Kidney tubule cell (primary cell): ENCODE measurements at regions not wholly inside any gene's neighbourhood (a gene's known extent, or its start where the extent isn't known, plus 50 kb on each side); places are given as distances from the start of the nearest gene placed in this dataset.

Experiments used
- DNase-seq: peaks from one replicate; pipeline ENCODE4 v3.0.0-alpha.2; 2018; ENCODE audit warnings: low spot score

DNA sequence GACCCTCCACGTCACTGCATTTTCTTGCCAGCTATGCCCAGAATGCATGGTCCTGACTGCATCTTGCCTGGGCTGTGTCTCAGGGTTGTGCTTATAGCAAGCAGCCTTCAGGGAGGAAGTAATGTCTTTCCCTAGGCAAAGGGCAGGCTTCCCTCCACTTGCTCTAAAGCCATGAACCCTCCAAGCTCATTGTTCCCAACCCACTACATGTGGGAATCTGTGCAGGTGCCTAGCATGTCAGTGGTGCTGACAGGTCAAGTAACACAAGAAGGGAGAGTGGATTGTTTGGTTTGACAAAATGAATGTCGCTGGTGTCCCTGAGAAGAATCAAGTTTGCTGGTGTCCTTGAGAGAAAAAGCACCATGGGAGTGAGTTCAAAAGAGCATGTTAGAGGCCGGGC, 53.9 kb upstream of the UCN3 start:
- no peak for DNase-seq

GRCh38 chr10:5311617-5312016, 53.1 kb upstream of the UCN3 start:
- no peak for DNase-seq

DNA sequence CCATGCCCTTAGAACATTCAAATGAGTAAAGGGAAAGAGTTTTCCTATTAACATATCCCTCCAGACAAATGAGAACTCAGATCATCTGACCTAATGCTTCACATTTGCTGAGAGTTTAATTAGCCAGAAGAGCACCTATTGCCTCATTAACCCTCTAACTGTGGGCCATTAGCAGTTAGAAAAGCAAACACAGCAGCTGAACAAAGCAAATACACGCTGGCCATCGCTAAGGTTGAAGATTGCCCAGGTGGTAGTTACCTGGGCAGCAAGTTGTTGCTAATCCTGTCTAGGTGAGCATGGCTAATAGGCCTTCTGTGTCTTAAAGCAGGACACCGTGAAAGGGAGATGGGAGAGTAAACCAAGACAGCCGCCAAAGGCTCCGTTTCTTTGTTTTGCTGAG, 49.9 kb upstream of the UCN3 start:
- no peak for DNase-seq
